H1 (cell line): ENCODE measurements at regions not wholly inside any gene's neighbourhood (a gene's known extent, or its start where the extent isn't known, plus 50 kb on each side); places are given as distances from the start of the nearest gene placed in this dataset.

Experiments used
- CTCF ChIA-PET: fragments of 300-600 bp; sonication (Branson Sonifier 250); formaldehyde crosslinking; loops from one replicate; lab custom pipeline; 2021; ENCODE audit not compliant: partially characterized antibody; lab: Charles Lee
- POLR2A ChIA-PET: fragments of 300-600 bp; sonication (Branson Sonifier 250); formaldehyde crosslinking; loops from one replicate; lab custom pipeline; 2021; ENCODE audit warnings: inconsistent platforms; ENCODE audit not compliant: partially characterized antibody; lab: Charles Lee
- DNase-seq, 2 experiments: peaks; one replicate each; pipeline versions ENCODE4 v3.0.0 to v3.0.0-alpha.2; 2010 to 2022; ENCODE audit warnings: low spot score in 2 of 2, low read depth in 1 of 2, mixed read lengths in 1 of 2
- FAIRE-seq: peaks from 2 replicates; lab custom pipeline; 2011; peaks lifted over from hg19 to GRCh38; lab: Jason Lieb, UNC
- H2AFZ ChIP-seq: 2 replicates; pipeline ENCODE4 v1.8.1; 2012; ENCODE audit warnings: low read length, inconsistent platforms
- H2AK5ac ChIP-seq: 2 replicates; pipeline ENCODE4 v1.6.1; 2013; ENCODE audit warnings: low read depth, low read length
- H2BK120ac ChIP-seq: replicated peaks from 2 replicates; pipeline ENCODE3; 2013; ENCODE audit warnings: low read depth, low read length, inconsistent platforms
- H2BK12ac ChIP-seq: 2 replicates; pipeline ENCODE4 v1.6.1; 2013; ENCODE audit warnings: low read depth, low read length
- H2BK15ac ChIP-seq: 2 replicates; pipeline ENCODE4 v1.6.1; 2013; ENCODE audit warnings: low read length
- H2BK20ac ChIP-seq: 2 replicates; pipeline ENCODE4 v1.6.1; 2013; ENCODE audit warnings: low read length
- H2BK5ac ChIP-seq: 2 replicates; pipeline ENCODE4 v1.6.1; 2013; ENCODE audit warnings: low read depth, low read length
- H3K14ac ChIP-seq: 2 replicates; pipeline ENCODE4 v1.6.1; 2013; ENCODE audit warnings: inconsistent platforms; ENCODE audit not compliant: insufficient read length
- H3K18ac ChIP-seq: 2 replicates; pipeline ENCODE4 v1.6.1; 2013; ENCODE audit warnings: low read length; ENCODE audit errors: extremely low read depth
- H3K23ac ChIP-seq: 2 replicates; pipeline ENCODE4 v1.6.1; 2013; ENCODE audit warnings: inconsistent platforms; ENCODE audit not compliant: insufficient read length
- H3K23me2 ChIP-seq: 2 replicates; pipeline ENCODE4 v1.6.1; 2013; ENCODE audit warnings: low read depth, low read length
- H3K27ac ChIP-seq: 2 replicates; pipeline ENCODE4 v1.6.1; 2011; ENCODE audit warnings: low read depth, low read length, inconsistent platforms
- H3K27me3 ChIP-seq, 4 experiments: replicated peaks in 1 of 4; 1 replicate in 1 of 4; 2 replicates in 3 of 4; pipeline versions ENCODE4 v1.6.1 to v1.8.1; 2011 to 2013; ENCODE audit warnings: low read length in 3 of 4, mild to moderate bottlenecking in 3 of 4, inconsistent platforms in 2 of 4, mixed read lengths in 2 of 4, moderate library complexity in 1 of 4; ENCODE audit not compliant: control insufficient read depth in 3 of 4, insufficient read depth in 3 of 4; ENCODE audit errors: extremely low read depth in 1 of 4
- H3K36me3 ChIP-seq, 4 experiments: 2 replicates each; pipeline versions ENCODE4 v1.6.1 to v1.8.1; 2011 to 2013; ENCODE audit warnings: mild to moderate bottlenecking in 4 of 4, low read length in 3 of 4, moderate library complexity in 2 of 4, control low read depth in 1 of 4, inconsistent platforms in 1 of 4; ENCODE audit not compliant: insufficient read depth in 4 of 4, control insufficient read depth in 2 of 4
- H3K4ac ChIP-seq: replicated peaks from 2 replicates; pipeline ENCODE3; 2013; ENCODE audit warnings: low read length, low read depth, mixed read lengths, inconsistent platforms; ENCODE audit not compliant: insufficient read length
- H3K4me1 ChIP-seq, 4 experiments: replicated peaks in 1 of 4; 1 replicate in 1 of 4; 2 replicates in 3 of 4; pipeline versions ENCODE4 v1.6.1 to v1.8.1; 2011 to 2013; ENCODE audit warnings: low read length in 3 of 4, inconsistent platforms in 2 of 4, mixed read lengths in 1 of 4; ENCODE audit not compliant: insufficient read depth in 4 of 4, control insufficient read depth in 3 of 4
- H3K4me2 ChIP-seq, 2 experiments: 2 replicates each; pipeline versions ENCODE4 v1.6.1 to v1.8.1; 2011 to 2013; ENCODE audit warnings: low read depth in 2 of 2, low read length in 2 of 2, control low read depth in 1 of 2, inconsistent platforms in 1 of 2, mild to moderate bottlenecking in 1 of 2; ENCODE audit not compliant: insufficient read depth in 1 of 2
- H3K4me3 ChIP-seq, 4 experiments: fragments of 200-600, 300-600 bp in 1 of 4; sonication (generic), shearing (Covaris generic), sonication (Bioruptor Twin) in 1 of 4; 2 replicates each; pipeline versions ENCODE4 v1.5.1 to v1.8.1; 2011 to 2016; ENCODE audit warnings: low read length in 4 of 4, low read depth in 3 of 4, control low read depth in 2 of 4, inconsistent platforms in 2 of 4, mild to moderate bottlenecking in 2 of 4, mixed read lengths in 1 of 4, moderate library complexity in 1 of 4; ENCODE audit not compliant: insufficient read depth in 2 of 4; ENCODE audit errors: extremely low read depth in 1 of 4
- H3K56ac ChIP-seq: replicated peaks from 2 replicates; pipeline ENCODE3; 2013; ENCODE audit warnings: low read depth, mild to moderate bottlenecking, mixed read lengths, low read length, inconsistent platforms; ENCODE audit not compliant: insufficient read length
- H3K79me1 ChIP-seq: 2 replicates; pipeline ENCODE4 v1.6.1; 2013; ENCODE audit warnings: low read depth, low read length, control low read depth
- H3K79me2 ChIP-seq, 2 experiments: 2 replicates each; pipeline versions ENCODE4 v1.6.1 to v1.8.1; 2012 to 2013; ENCODE audit warnings: low read length in 2 of 2, mild to moderate bottlenecking in 2 of 2, inconsistent platforms in 1 of 2; ENCODE audit not compliant: insufficient read depth in 2 of 2, control insufficient read depth in 1 of 2
- H3K9ac ChIP-seq, 4 experiments: replicated peaks in 1 of 4; 1 replicate in 1 of 4; 2 replicates in 3 of 4; pipeline versions ENCODE4 v1.6.1 to v1.8.1; 2011 to 2013; ENCODE audit warnings: low read depth in 3 of 4, low read length in 3 of 4, control low read depth in 2 of 4, mild to moderate bottlenecking in 2 of 4, moderate library complexity in 2 of 4, inconsistent platforms in 1 of 4; ENCODE audit errors: extremely low read depth in 1 of 4
- H3K9me3 ChIP-seq, 2 experiments: 2 replicates each; pipeline versions ENCODE4 v1.6.1 to v1.8.1; 2012 to 2013; ENCODE audit warnings: mild to moderate bottlenecking in 2 of 2, moderate library complexity in 2 of 2, control low read depth in 1 of 2, inconsistent platforms in 1 of 2, low read depth in 1 of 2, low read length in 1 of 2, mixed read lengths in 1 of 2; ENCODE audit not compliant: insufficient read depth in 2 of 2
- H4K20me1 ChIP-seq, 2 experiments: replicated peaks in 1 of 2; 2 replicates each; pipeline versions ENCODE3 to v1.8.1; 2011 to 2013; ENCODE audit warnings: inconsistent platforms in 2 of 2, low read length in 2 of 2, mild to moderate bottlenecking in 1 of 2; ENCODE audit not compliant: insufficient read depth in 2 of 2, control insufficient read depth in 1 of 2
- H4K5ac ChIP-seq: 2 replicates; pipeline ENCODE4 v1.6.1; 2013; ENCODE audit warnings: low read length, low read depth, mixed read lengths, inconsistent platforms; ENCODE audit not compliant: insufficient read length
- H4K8ac ChIP-seq: 2 replicates; pipeline ENCODE4 v1.8.0; 2013; ENCODE audit warnings: mild to moderate bottlenecking, moderate library complexity, low read length, inconsistent platforms; ENCODE audit not compliant: insufficient read depth; ENCODE audit errors: extremely low read depth
- H4K91ac ChIP-seq: replicated peaks from 2 replicates; pipeline ENCODE3; 2013; ENCODE audit warnings: low read length, mixed read lengths, inconsistent platforms; ENCODE audit not compliant: insufficient read length
- NRF1 ChIP-seq: IDR thresholded peaks from 2 replicates; pipeline ENCODE4 v1.6.1; 2011; ENCODE audit warnings: mild to moderate bottlenecking, low read depth, low read length, improper control_type of control experiment
- RAD21 ChIP-seq, 2 experiments: IDR thresholded peaks in 1 of 2; conservative IDR thresholded peaks in 1 of 2; 2 replicates each; pipeline ENCODE4 v1.6.1; 2011; ENCODE audit warnings: low read depth in 2 of 2, low read length in 2 of 2, improper control_type of control experiment in 1 of 2, inconsistent platforms in 1 of 2, mild to moderate bottlenecking in 1 of 2, moderate library complexity in 1 of 2
- RFX5 ChIP-seq: IDR thresholded peaks from 2 replicates; pipeline ENCODE4 v1.6.1; 2011; ENCODE audit warnings: low read depth, low read length, improper control_type of control experiment, borderline replicate concordance
- SRF ChIP-seq: IDR thresholded peaks from 2 replicates; pipeline ENCODE4 v1.6.1; 2011; ENCODE audit warnings: mild to moderate bottlenecking, low read depth, low read length, moderate library complexity
- SUZ12 ChIP-seq: fragments of 200-600 bp; sonication (generic); IDR thresholded peaks from 2 replicates; pipeline ENCODE4 v1.6.1; 2012; ENCODE audit warnings: mild to moderate bottlenecking, inconsistent platforms, low read length, moderate library complexity, mixed read lengths
- TCF12 ChIP-seq: IDR thresholded peaks from 2 replicates; pipeline ENCODE4 v1.6.1; 2011; ENCODE audit warnings: low read depth, mild to moderate bottlenecking, low read length
- ZNF274 ChIP-seq: IDR thresholded peaks from 2 replicates; pipeline ENCODE4 v1.7.0; 2012; ENCODE audit warnings: low read length, borderline replicate concordance; ENCODE audit errors: extremely low read depth

- POLR2A ChIA-PET, result no interaction called here
- no peak overlapping the region for H3K18ac ChIP-seq
- H3K56ac ChIP-seq, result no peak overlapping the region
- no peak overlapping the region for H4K5ac ChIP-seq
- no peaks in the 10 kb centered on the region for H3K79me1 ChIP-seq
- no peak overlapping the region for H2BK15ac ChIP-seq
- DNase-seq (no peak), FAIRE-seq (no peak)
- no peak overlapping the region for H2BK120ac ChIP-seq
- no peak overlapping the region for H4K91ac ChIP-seq
- no peak overlapping the region for H3K4ac ChIP-seq
- CTCF ChIA-PET, result interaction anchor here (1.0 kb wide), 1 partner anchor 46 kb away, joined by 3 read pairs; no protein-coding TSS in a partner anchor
- no peak overlapping the region for H4K8ac ChIP-seq
- H3K23me2 ChIP-seq, result no peaks in the 10 kb centered on the region
- H3K4me1 ChIP-seq, result no peaks in the 10 kb centered on the region
- no peak overlapping the region for H2BK12ac ChIP-seq
- H3K79me2 ChIP-seq, result no peaks in the 10 kb centered on the region
- H3K14ac ChIP-seq, result no peak overlapping the region
- no peak overlapping the region for H3K4me3 ChIP-seq
- H3K4me2 ChIP-seq, result no peak overlapping the region
- H3K27me3 ChIP-seq, result no peaks in the 10 kb centered on the region
- H2BK20ac ChIP-seq, result no peak overlapping the region
- no peak overlapping the region for H2BK5ac ChIP-seq
- no peaks in the 10 kb centered on the region for H3K9me3 ChIP-seq
- no peak overlapping the region for H3K9ac ChIP-seq
- H4K20me1 ChIP-seq, result no peaks in the 10 kb centered on the region
- H2AFZ ChIP-seq, result no peak overlapping the region
- no peak overlapping the region for H3K23ac ChIP-seq
- no peak overlapping the region for H2AK5ac ChIP-seq
- no peaks in the 10 kb centered on the region for H3K36me3 ChIP-seq
- H3K27ac ChIP-seq, result no peak overlapping the region
- no peak for TF ChIP-seq RFX5
- TF ChIP-seq SRF, result no peak
- TF ChIP-seq TCF12, result no peak
- no peak for TF ChIP-seq RAD21 (IDR thresholded peaks at IDR 0.05 in 1 of 2, conservative IDR thresholded peaks at IDR 0.05 in 1 of 2; ENCODE audit: low read depth in 2 of 2, low read length in 2 of 2)
- no peak for TF ChIP-seq ZNF274
- no peak for TF ChIP-seq SUZ12
- TF ChIP-seq NRF1, result no peak
Measured at GRCh38 chr4:100889898-100890297, 372.1 kb upstream of the EMCN start.
